DMS53 (cell line): ENCODE measurements at regions not wholly inside any gene's neighbourhood (a gene's known extent, or its start where the extent isn't known, plus 50 kb on each side); places are given as distances from the start of the nearest gene placed in this dataset.

Source experiments
- DNase-seq: peaks from one replicate; lab custom pipeline; 2025; lab: John Stamatoyannopoulos, UW

GRCh38 chr10:4532011-4532410, 294.0 kb upstream of the AKR1E2 start:
- no peak for DNase-seq

DNA sequence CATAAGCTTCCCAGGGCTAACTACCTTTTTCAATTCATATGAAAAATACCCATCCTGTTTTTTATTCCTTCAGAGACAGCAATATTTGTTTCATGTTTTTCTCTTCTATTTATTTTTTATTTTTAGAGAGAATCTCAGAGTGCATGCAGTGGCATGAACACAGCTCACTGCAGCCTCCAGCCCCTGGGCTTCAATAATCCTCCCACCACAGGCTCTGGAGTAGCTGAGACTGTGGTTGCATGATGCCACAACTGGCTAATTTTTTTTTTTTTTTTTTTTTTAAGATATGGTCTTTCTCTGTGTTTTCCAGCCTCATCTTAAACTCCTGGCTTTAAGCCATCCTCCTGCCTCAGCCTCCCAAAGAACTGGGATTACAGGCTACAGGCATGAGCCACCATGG, 296.7 kb upstream of the AKR1E2 start:
- DNase-seq: no peak

DNA sequence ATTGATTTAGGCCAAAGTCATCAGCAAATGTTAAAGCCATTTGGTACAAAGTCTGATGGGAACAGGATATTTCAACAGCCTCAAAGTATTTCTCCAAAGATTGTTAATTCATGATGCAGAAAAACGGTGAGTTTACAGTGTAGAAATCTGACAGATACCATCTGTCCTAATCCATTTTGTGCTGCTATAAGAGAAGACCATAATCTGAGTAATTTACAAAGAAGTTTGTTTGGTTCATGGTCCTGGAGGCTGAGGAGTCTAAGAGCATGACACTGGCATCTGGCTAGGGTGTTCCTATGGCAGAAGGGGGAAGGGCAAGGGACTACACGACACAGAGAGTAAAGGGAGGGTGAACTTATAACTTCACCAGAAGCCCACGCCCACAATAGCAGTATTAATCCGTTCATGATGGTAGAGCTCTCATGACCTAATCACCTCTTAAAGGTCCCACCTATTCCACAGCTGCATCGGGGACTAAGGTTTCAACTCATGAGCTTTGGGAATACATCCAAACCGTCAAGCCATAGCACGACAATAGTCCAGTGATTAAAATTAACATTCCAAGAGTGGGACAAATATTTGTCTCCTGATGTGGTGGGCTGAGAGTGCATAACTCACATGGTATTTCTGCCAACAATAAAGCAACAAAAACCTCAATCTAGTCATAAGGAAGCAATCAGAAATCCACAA, 298.6 kb upstream of the AKR1E2 start:
- no peak for DNase-seq

DNA sequence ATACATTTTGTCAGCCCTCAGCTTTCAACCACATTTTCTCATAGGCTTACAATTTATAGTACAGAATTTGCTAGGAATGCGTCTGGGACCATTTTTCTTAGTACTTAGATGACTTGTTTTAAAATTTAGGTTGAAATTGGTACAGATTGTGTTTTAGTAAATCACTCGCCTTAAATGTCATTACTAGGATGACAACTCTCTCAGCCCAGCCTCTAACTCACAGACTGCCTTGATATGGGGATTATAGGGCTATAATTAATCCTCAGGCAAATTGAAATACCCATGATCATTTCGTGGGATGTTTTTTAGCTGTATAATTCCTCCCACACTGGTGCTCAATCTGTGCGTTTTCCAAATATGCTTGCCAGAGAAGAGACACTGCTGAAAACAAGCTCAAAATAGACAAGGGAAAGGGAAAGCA, 299.7 kb upstream of the AKR1E2 start:
- no peak for DNase-seq

GRCh38 chr10:4525103-4525502, 300.9 kb upstream of the AKR1E2 start:
- DNase-seq: no peak

DNA sequence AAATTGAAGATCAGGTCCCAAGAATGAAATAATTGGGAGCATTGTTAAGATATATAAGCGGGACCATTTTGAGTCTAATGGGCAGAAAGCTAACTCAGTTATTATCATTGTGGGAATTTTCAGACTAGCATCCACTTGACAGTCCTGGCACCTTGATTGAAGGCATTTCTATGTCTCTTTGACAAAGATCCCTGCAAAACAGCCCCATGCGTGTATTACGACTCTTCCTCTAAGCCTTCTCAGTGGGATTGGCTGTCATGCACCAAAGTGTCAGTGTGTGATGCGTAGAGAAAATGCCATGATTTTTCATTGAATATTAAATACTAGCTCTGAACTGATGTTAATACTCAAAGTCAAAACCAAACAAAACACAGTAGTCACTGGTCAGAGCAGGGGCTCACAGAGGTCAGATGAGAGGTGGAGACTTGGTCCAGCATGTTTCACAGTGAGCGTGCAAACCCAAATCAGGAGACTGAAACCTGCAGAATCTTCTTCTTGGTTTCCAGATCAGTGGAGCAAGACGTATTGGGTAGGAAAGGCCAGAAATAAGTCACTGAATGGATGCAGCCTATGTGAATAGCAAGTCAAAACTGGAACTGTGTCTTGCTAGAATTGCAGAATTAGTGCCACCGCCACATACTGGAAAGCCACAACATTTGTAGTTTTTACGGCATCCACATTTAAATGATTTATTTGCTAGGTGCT, 303.6 kb upstream of the AKR1E2 start:
- no peak for DNase-seq

DNA sequence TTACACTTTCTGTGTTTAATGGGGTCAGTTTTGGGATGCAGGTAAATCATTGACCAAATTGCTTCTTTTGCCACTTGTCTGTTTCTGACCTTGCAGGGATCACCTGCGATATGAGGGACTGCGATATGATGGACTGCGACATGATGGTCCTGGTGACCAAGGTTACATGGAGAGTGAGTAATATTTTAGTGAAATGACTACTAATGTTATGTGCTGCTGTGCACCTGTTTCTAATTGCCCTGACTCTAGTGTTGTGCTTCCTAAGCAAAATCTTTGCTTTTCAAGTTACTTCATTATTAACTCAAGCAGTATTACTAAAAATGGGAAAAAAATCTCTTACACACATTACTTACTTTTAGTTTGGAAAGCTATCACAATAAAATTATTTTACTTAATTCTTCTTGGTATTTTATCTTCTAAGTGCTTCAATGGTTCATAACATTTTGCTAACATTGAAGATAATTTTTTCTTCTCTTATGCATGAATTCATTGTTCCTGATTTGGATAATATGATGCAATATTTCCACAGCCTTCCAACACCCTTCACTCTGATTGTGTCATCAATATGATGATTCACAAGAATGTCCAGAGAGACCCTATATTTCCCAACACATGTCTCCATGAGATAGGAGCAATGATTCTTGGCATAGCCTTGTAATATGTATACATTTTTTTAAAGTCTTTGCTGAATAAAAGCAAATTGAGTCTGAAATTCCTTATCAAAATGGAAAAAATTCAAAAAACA, 306.2 kb upstream of the AKR1E2 start:
- DNase-seq: no peak

GRCh38 chr10:4517746-4518145, 308.3 kb upstream of the AKR1E2 start:
- no peak for DNase-seq

DNA sequence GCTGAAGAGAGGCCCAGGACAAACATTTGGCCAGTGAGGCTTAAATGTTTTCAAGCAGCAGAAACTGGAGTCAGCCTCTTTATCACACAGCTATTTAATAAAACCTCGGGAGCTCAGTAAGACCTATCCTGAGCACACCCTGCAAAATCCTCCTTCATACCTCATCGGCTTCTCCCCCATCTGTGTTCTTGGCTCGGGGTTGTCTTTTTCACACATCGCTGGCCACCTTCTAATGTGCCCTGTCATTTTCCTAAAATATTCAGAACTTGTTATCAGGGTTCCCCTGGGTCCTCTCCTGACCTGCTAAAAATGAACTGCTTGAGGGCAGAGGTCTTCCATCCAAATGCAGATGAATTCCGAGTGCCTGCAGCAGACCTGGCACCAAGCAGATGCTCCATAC, 310.3 kb upstream of the AKR1E2 start:
- DNase-seq: no peak

DNA sequence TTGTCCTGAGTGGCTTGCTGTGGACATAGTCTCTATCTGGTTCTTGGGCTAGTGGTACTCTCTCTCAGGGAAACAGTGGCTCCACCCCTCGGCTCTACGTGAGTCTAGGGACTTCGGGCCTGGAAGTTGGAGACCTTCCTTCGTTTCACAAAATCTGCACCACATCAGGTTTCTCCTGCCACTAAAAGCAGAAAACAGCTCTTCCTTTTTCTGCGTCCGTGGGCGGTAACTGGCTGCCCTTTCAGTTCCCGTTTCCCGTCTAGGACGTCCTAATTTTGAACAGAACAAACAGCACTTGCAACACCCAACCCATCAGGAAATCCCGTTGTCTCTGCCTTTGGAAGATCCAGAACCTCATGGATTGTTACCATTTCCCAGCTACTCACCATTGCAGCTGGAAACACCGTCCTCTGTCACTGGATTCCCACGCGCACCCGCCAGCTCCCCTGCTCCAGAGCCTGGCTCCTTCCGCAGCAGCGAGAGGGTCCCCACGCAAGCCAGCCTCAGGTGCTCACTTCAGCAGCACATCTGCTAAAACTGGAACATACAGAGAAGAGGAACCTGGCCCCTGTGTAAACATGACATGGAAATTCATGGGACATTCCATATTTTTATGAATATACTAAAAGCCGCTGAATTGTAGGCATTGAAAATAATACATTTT, 311.4 kb upstream of the AKR1E2 start:
- DNase-seq: no peak

- peak; percentile 53 for DNase-seq
Measured at GRCh38 chr10:4512671-4513240, 313.3 kb upstream of the AKR1E2 start.

- no peak for DNase-seq
Measured at GRCh38 chr10:4512196-4512595, 313.8 kb upstream of the AKR1E2 start.

GRCh38 chr10:4511509-4511908, 314.5 kb upstream of the AKR1E2 start:
- DNase-seq: no peak

DNA sequence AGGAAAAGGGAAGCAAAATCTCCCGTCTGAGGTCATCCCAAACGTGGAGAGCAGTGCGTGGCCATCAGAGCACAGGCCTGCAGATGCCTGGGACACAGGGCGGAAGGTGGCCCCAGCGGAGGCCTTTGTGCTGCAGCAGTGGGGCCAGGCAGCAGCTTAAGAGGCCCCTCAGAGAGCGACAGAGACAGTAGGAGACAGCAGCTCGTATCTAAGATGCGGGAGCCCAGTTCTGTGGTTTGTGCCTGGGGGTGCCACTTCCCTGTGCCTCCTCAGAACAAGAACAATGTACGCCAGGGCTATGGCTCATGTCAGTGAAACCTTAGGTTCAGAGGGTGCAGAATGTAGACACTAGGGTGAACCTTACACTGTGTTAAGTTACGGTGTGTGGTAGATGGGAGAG, 316.6 kb upstream of the AKR1E2 start:
- no peak for DNase-seq

GRCh38 chr10:4506095-4506494, 319.9 kb upstream of the AKR1E2 start:
- no peak for DNase-seq

- DNase-seq: no peak
Measured at GRCh38 chr10:4504550-4504949, 321.5 kb upstream of the AKR1E2 start.

GRCh38 chr10:4503076-4503475, 322.9 kb upstream of the AKR1E2 start:
- no peak for DNase-seq

- no peak for DNase-seq
Measured at GRCh38 chr10:4501306-4501705, 324.7 kb upstream of the AKR1E2 start.

DNA sequence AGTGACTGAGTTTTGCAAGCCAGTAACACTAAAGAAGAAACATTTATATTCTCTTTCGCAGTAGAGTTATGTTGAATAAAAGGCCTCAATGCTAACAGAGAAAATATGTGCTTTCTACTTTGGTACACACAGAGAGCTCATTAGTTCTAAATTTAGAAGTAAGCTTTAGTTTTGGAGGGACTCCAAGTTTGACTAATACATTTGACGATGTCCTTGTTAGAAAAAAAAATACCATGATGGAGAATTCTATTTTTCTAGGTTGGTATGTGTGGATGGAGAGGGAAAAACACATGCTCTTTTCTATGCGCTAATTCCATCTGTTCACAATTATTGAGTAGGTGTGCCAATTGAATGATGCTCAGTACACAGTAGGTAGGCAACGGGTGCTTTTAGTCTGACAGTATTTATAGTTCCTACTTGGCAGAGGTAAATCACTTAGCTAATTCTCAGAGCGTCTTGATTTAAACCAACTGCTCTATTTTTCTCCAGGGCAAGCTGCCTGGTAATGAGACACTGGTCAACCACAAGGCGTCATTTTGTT, 327.2 kb upstream of the AKR1E2 start:
- no peak for DNase-seq

- no peak for DNase-seq
Measured at GRCh38 chr10:4494551-4494950, 331.5 kb upstream of the AKR1E2 start.

DNA sequence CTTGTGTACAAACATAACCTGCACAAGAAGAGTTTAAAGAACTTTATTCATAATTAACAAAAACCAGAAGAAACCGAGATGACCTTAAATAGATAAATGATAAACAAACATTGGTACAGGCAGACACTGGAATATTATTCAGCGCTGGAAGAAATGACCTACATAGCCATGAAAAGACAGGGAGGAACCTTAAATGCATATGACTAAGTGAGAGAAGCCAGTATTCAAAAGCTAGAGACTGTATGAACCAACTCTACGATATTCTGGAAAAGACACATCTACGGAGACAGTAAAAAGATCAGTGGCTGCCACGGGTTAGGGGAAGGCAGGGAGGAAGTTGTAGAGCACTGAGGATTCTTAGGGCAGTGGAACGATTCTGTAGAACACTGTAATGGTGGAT, 333.8 kb upstream of the AKR1E2 start:
- no peak for DNase-seq

GRCh38 chr10:4488904-4489303, 337.1 kb upstream of the AKR1E2 start:
- DNase-seq: no peak
